VCaP (cell line): ENCODE measurements at regions not wholly inside any gene's neighbourhood (a gene's known extent, or its start where the extent isn't known, plus 50 kb on each side); places are given as distances from the start of the nearest gene placed in this dataset.

Source experiments
- H3K27ac ChIP-seq: fragments of 450-650 bp; 2 replicates; pipeline ENCODE4 v1.5.1; 2017
- CTCF ChIP-seq: fragments of 450-650 bp; conservative IDR thresholded peaks from 2 replicates; pipeline ENCODE4 v1.5.1; 2017; ENCODE audit warnings: mild to moderate bottlenecking, moderate library complexity

GRCh38 chr11:116527180-116527991 is 245.4 kb downstream of the BUD13 start:
- TF ChIP-seq CTCF: no peak

GRCh38 chr11:116525961-116526495 is 246.8 kb downstream of the BUD13 start:
- TF ChIP-seq CTCF: no peak
- H3K27ac ChIP-seq: no peak overlapping the region

More at GRCh38 chr11:116527180-116527991, 245.4 kb downstream of the BUD13 start:
- H3K27ac ChIP-seq: no peak overlapping the region

GRCh38 chr11:116519499-116519898 is 253.3 kb downstream of the BUD13 start:
- no peak for TF ChIP-seq CTCF
- H3K27ac ChIP-seq: no peak overlapping the region

GRCh38 chr11:116518141-116518540 is 254.6 kb downstream of the BUD13 start:
- H3K27ac ChIP-seq: no peak overlapping the region
- no peak for TF ChIP-seq CTCF

GRCh38 chr11:116517584-116517983 is 255.2 kb downstream of the BUD13 start:
- TF ChIP-seq CTCF: no peak
- H3K27ac ChIP-seq: no peak overlapping the region

- TF ChIP-seq CTCF: no peak
- H3K27ac ChIP-seq: no peak overlapping the region
These were observed 255.7 kb downstream of the BUD13 start for GRCh38 chr11:116517077-116517476.

GRCh38 chr11:116515664-116516184 is 257.1 kb downstream of the BUD13 start:
- no peak overlapping the region for H3K27ac ChIP-seq
- no peak for TF ChIP-seq CTCF
